Transverse colon (tissue), 4 donors: ENCODE measurements at regions not wholly inside any gene's neighbourhood (a gene's known extent, or its start where the extent isn't known, plus 50 kb on each side); places are given as distances from the start of the nearest gene placed in this dataset.
"Not testable (repeated sequence)": the region's sequence is repeated elsewhere in the genome, so short reads cannot be mapped to it uniquely, and the experiment has no call there.

ENCODE experiments used
- DNase-seq: peaks from one replicate; pipeline ENCODE4 v3.0.0-alpha.2; 2019
- H3K27ac ChIP-seq, 4 donors: fragments of 200-600 bp; sonication (generic); 2 replicates each; pipeline ENCODE4 v1.5.1; 2016 to 2018; ENCODE audit warnings: inconsistent platforms in 4 of 4
- H3K27me3 ChIP-seq: fragments of 200-600 bp; sonication (generic); 2 replicates; pipeline ENCODE4 v1.5.1; 2017; ENCODE audit warnings: inconsistent platforms
- H3K36me3 ChIP-seq, 4 donors: fragments of 200-600 bp; sonication (generic); 2 replicates each; pipeline ENCODE4 v1.5.1; 2017 to 2019; ENCODE audit warnings: inconsistent platforms in 4 of 4
- H3K4me1 ChIP-seq, 4 donors: fragments of 200-600 bp; sonication (generic); 2 replicates each; pipeline ENCODE4 v1.5.1; 2017 to 2020; ENCODE audit warnings: inconsistent platforms in 4 of 4
- H3K4me3 ChIP-seq, 4 donors: fragments of 200-600 bp; sonication (generic); 1 replicate in 1 of 4; 2 replicates in 3 of 4; pipeline versions ENCODE4 v1.5.1 to v1.6.1; 2017 to 2019; ENCODE audit warnings: inconsistent platforms in 4 of 4
- H3K9me3 ChIP-seq, 2 donors: fragments of 200-600 bp; sonication (generic); 2 replicates each; pipeline ENCODE4 v1.5.1; 2017 to 2019; ENCODE audit warnings: inconsistent platforms in 2 of 2
- CTCF ChIP-seq, 5 experiments: fragments of 200-600 bp in 3 of 5; fragments of 450-650 bp in 2 of 5; sonication (generic) in 3 of 5; IDR thresholded peaks; 1 replicate in 2 of 5; 2 replicates in 3 of 5; pipeline ENCODE4 v1.5.1; 2016 to 2017; ENCODE audit warnings: antibody characterized with exemption in 5 of 5, inconsistent platforms in 3 of 5, mild to moderate bottlenecking in 2 of 5, moderate library complexity in 1 of 5
- EP300 ChIP-seq: sonication (generic); formaldehyde crosslinking; IDR thresholded peaks from one replicate; pipeline ENCODE4 v1.6.1; 2017; ENCODE audit warnings: antibody characterized with exemption, low read depth
- POLR2A ChIP-seq: fragments of 450-650 bp; IDR thresholded peaks from one replicate; pipeline ENCODE4 v1.6.1; 2016; ENCODE audit warnings: antibody characterized with exemption, mild to moderate bottlenecking, moderate library complexity
- POLR2AphosphoS5 ChIP-seq, 3 donors: sonication (generic); formaldehyde crosslinking; IDR thresholded peaks; one replicate each; pipeline ENCODE4 v1.6.1; 2016; ENCODE audit warnings: antibody characterized with exemption in 3 of 3
- WGBS, 2 donors: methylation state at CpG; one replicate each; pipeline ENCODE4 v1.1.5; 2018; ENCODE audit warnings: low coverage in 1 of 2; 5-methylcytosine and 5-hydroxymethylcytosine counted together
- in situ Hi-C, 4 donors: fragments of 200-750 bp; cut with MboI; loops; one replicate each; pipeline versions ENCODE4 v1.15.0 to v1.15.1; 2017; ENCODE audit warnings: low sequenced_read_pairs in 3 of 4, low pct_ligation_motif_present in 1 of 4, low pct_unique_long_range_greater_than_20kb in 1 of 4
- intact Hi-C: fragments of 100-400 bp; cut with DNase I; formaldehyde crosslinking; loops from one replicate; pipeline ENCODE4 v1.15.1; 2023; ENCODE audit warnings: low total_unique reads

GRCh38 chr13:83450591-83450990 is 431.7 kb downstream of the SLITRK1 start:
- 43 to 61% methylated on average over 2 of the region's 2 CpGs for WGBS, 2 donors
- Histone ChIP-seq H3K4me3 (no peak overlapping the region), H3K27ac (no peak overlapping the region), H3K4me1 (no peaks in the 10 kb centered on the region), H3K36me3 (no peaks in the 10 kb centered on the region), H3K9me3 (no peaks in the 10 kb centered on the region), H3K27me3 (no peaks in the 10 kb centered on the region)
- in situ Hi-C loops = no loop called here
- intact Hi-C loops = no loop called here
- TF ChIP-seq POLR2A = no peak
- DNase-seq = no peak

GRCh38 chr13:83449668-83450395 is 432.4 kb downstream of the SLITRK1 start:
- 36 to 52% methylated on average over 3 of the region's 3 CpGs for WGBS, 2 donors
- intact Hi-C loops = no loop called here
- Histone ChIP-seq H3K9me3 (no peaks in the 10 kb centered on the region), H3K4me3 (no peak overlapping the region), H3K36me3 (no peaks in the 10 kb centered on the region), H3K27ac (no peak overlapping the region), H3K27me3 (no peaks in the 10 kb centered on the region), H3K4me1 (no peaks in the 10 kb centered on the region)
- in situ Hi-C loops = no loop called here
- no peak for TF ChIP-seq CTCF (IDR thresholded peaks at IDR 0.05)
- TF ChIP-seq EP300 = no peak
- TF ChIP-seq POLR2A = no peak
- no peak for TF ChIP-seq POLR2AphosphoS5 (IDR thresholded peaks at IDR 0.05)
- no peak for DNase-seq

- Histone ChIP-seq H3K36me3 (no peaks in the 10 kb centered on the region), H3K4me3 (no peak overlapping the region), H3K9me3 (peaks cover 3 to 4% of the 10 kb centered on the region in 2 donors), H3K4me1 (no peaks in the 10 kb centered on the region), H3K27ac (no peak overlapping the region), H3K27me3 (no peaks in the 10 kb centered on the region)
- no peak for TF ChIP-seq POLR2A
- TF ChIP-seq EP300 = no peak
- no peak for TF ChIP-seq POLR2AphosphoS5 (IDR thresholded peaks at IDR 0.05)
- TF ChIP-seq CTCF (IDR thresholded peaks at IDR 0.05) = no peak
- no peak for DNase-seq
- intact Hi-C loops = no loop called here
- whole genome bisulfite sequencing, 2 donors = 88 to 100% methylated on average over 1 of the region's 1 CpG
- in situ Hi-C loops = no loop called here
Measured at GRCh38 chr13:83440465-83440864, 441.8 kb downstream of the SLITRK1 start.

GRCh38 chr13:83439464-83439863 is 442.8 kb downstream of the SLITRK1 start:
- H3K36me3 ChIP-seq, H3K4me1 ChIP-seq, intact Hi-C loops, H3K4me3 ChIP-seq, H3K27ac ChIP-seq, H3K27me3 ChIP-seq, in situ Hi-C loops, H3K9me3 ChIP-seq, DNase-seq: not testable (repeated sequence)
- WGBS, 2 donors = 81% methylated on average over 12 of the region's 12 CpGs; no CpG with 5 or more reads in 1 of the 2 donors

- Histone ChIP-seq H3K4me1 (no peaks in the 10 kb centered on the region), H3K36me3 (no peaks in the 10 kb centered on the region), H3K4me3 (no peak overlapping the region), H3K27me3 (no peaks in the 10 kb centered on the region), H3K27ac (no peak overlapping the region), H3K9me3 (peaks cover 4 to 8% of the 10 kb centered on the region in 2 donors)
- no peak for TF ChIP-seq EP300
- TF ChIP-seq POLR2A = no peak
- TF ChIP-seq CTCF (IDR thresholded peaks at IDR 0.05) = no peak
- TF ChIP-seq POLR2AphosphoS5 (IDR thresholded peaks at IDR 0.05) = no peak
- DNase-seq = no peak
- WGBS, 2 donors = 60 to 65% methylated on average over 3 of the region's 3 CpGs
- intact Hi-C loops (no loop called here), in situ Hi-C loops (no loop called here)
Measured at GRCh38 chr13:83423861-83424260, 458.4 kb downstream of the SLITRK1 start.
